Thyroid gland (tissue), 4 donors: ENCODE measurements at regions not wholly inside any gene's neighbourhood (a gene's known extent, or its start where the extent isn't known, plus 50 kb on each side); places are given as distances from the start of the nearest gene placed in this dataset.
"Not testable (repeated sequence)": the region's sequence is repeated elsewhere in the genome, so short reads cannot be mapped to it uniquely, and the experiment has no call there.

ENCODE experiments used
- CTCF ChIP-seq, 6 experiments: fragments of 200-600 bp in 3 of 6; fragments of 450-650 bp in 3 of 6; sonication (generic) in 3 of 6; IDR thresholded peaks; one replicate each; pipeline ENCODE4 v1.5.1; 2016 to 2019; ENCODE audit warnings: antibody characterized with exemption in 6 of 6, mild to moderate bottlenecking in 2 of 6, inconsistent platforms in 1 of 6, moderate library complexity in 1 of 6
- POLR2A ChIP-seq, 2 donors: fragments of 450-650 bp; IDR thresholded peaks; one replicate each; pipeline ENCODE4 v1.6.1; 2017; ENCODE audit warnings: antibody characterized with exemption in 2 of 2, mild to moderate bottlenecking in 2 of 2, moderate library complexity in 1 of 2

- not testable (repeated sequence) for TF ChIP-seq CTCF, POLR2A (IDR thresholded peaks at IDR 0.05)
Observed at GRCh38 chr16:15235140-15235539, 141.1 kb upstream of the RRN3 start.
